ENCODE measurements at regions not wholly inside any gene's neighbourhood (a gene's known extent, or its start where the extent isn't known, plus 50 kb on each side); places are given as distances from the start of the nearest gene placed in this dataset.
"Not testable (repeated sequence)": the region's sequence is repeated elsewhere in the genome, so short reads cannot be mapped to it uniquely, and the experiment has no call there.

GRCh38 chr6:137711972-137712371 lies 155.1 kb upstream of the TNFAIP3 start:
- H3K27me3 ChIP-seq (ENCODE audit: control insufficient read depth, insufficient read depth, low read length): no peaks in the 10 kb centered on the region
- no peak for DNase-seq
- H3K36me3 ChIP-seq (replicated peaks; ENCODE audit: control insufficient read depth, insufficient read depth, low read length): no peaks in the 10 kb centered on the region
- no peak overlapping the region for H3K4me3 ChIP-seq (ENCODE audit: insufficient read depth, low read depth, low read length)

GRCh38 chr6:137712587-137712986 lies 154.5 kb upstream of the TNFAIP3 start:
- Histone ChIP-seq H3K4me3 (ENCODE audit: insufficient read depth, low read depth, low read length) (no peak overlapping the region), H3K36me3 (replicated peaks; ENCODE audit: control insufficient read depth, insufficient read depth, low read length) (no peaks in the 10 kb centered on the region), H3K27me3 (ENCODE audit: control insufficient read depth, insufficient read depth, low read length) (no peaks in the 10 kb centered on the region)
- no peak for DNase-seq

GRCh38 chr6:137715589-137716045 lies 151.4 kb upstream of the TNFAIP3 start:
- H3K36me3 ChIP-seq (replicated peaks; ENCODE audit: control insufficient read depth, insufficient read depth, low read length): no peaks in the 10 kb centered on the region
- no peaks in the 10 kb centered on the region for H3K27me3 ChIP-seq (ENCODE audit: control insufficient read depth, insufficient read depth, low read length)
- H3K4me3 ChIP-seq (ENCODE audit: insufficient read depth, low read depth, low read length): no peak overlapping the region
- DNase-seq: no peak

GRCh38 chr6:137717074-137718073 lies 149.7 kb upstream of the TNFAIP3 start:
- Histone ChIP-seq H3K27me3 (ENCODE audit: control insufficient read depth, insufficient read depth, low read length) (no peaks in the 10 kb centered on the region), H3K36me3 (replicated peaks; ENCODE audit: control insufficient read depth, insufficient read depth, low read length) (no peaks in the 10 kb centered on the region), H3K4me3 (ENCODE audit: insufficient read depth, low read depth, low read length) (no peak overlapping the region)
- no peak for DNase-seq

GRCh38 chr6:137718903-137719302 lies 148.2 kb upstream of the TNFAIP3 start:
- H3K4me3 ChIP-seq (ENCODE audit: insufficient read depth, low read depth, low read length); H3K27me3 ChIP-seq (ENCODE audit: control insufficient read depth, insufficient read depth, low read length); H3K36me3 ChIP-seq (replicated peaks; ENCODE audit: control insufficient read depth, insufficient read depth, low read length); DNase-seq: not testable (repeated sequence)

GRCh38 chr6:137722749-137723272 lies 144.2 kb upstream of the TNFAIP3 start:
- DNase-seq: no peak
- Histone ChIP-seq H3K27me3 (ENCODE audit: control insufficient read depth, insufficient read depth, low read length) (no peaks in the 10 kb centered on the region), H3K36me3 (replicated peaks; ENCODE audit: control insufficient read depth, insufficient read depth, low read length) (no peaks in the 10 kb centered on the region), H3K4me3 (ENCODE audit: insufficient read depth, low read depth, low read length) (no peak overlapping the region)

- Histone ChIP-seq H3K27me3 (ENCODE audit: control insufficient read depth, insufficient read depth, low read length) (no peaks in the 10 kb centered on the region), H3K36me3 (replicated peaks; ENCODE audit: control insufficient read depth, insufficient read depth, low read length) (no peaks in the 10 kb centered on the region)
- no peak for DNase-seq
These were observed 143.6 kb upstream of the TNFAIP3 start for GRCh38 chr6:137723273-137724017.

GRCh38 chr6:137724018-137724403 lies 143.0 kb upstream of the TNFAIP3 start:
- DNase-seq: no peak
- Histone ChIP-seq H3K36me3 (replicated peaks; ENCODE audit: control insufficient read depth, insufficient read depth, low read length) (no peaks in the 10 kb centered on the region), H3K4me3 (ENCODE audit: insufficient read depth, low read depth, low read length) (no peak overlapping the region), H3K27me3 (ENCODE audit: control insufficient read depth, insufficient read depth, low read length) (no peaks in the 10 kb centered on the region)

More at GRCh38 chr6:137723273-137724017, 143.6 kb upstream of the TNFAIP3 start:
- no peak overlapping the region for H3K4me3 ChIP-seq (ENCODE audit: insufficient read depth, low read depth, low read length)

GRCh38 chr6:137724495-137725211 lies 142.4 kb upstream of the TNFAIP3 start:
- Histone ChIP-seq H3K27me3 (ENCODE audit: control insufficient read depth, insufficient read depth, low read length) (no peaks in the 10 kb centered on the region), H3K36me3 (replicated peaks; ENCODE audit: control insufficient read depth, insufficient read depth, low read length) (no peaks in the 10 kb centered on the region), H3K4me3 (ENCODE audit: insufficient read depth, low read depth, low read length) (no peak overlapping the region)
- no peak for DNase-seq

GRCh38 chr6:137725949-137726348 lies 141.1 kb upstream of the TNFAIP3 start:
- no peak for DNase-seq
- Histone ChIP-seq H3K27me3 (ENCODE audit: control insufficient read depth, insufficient read depth, low read length) (no peaks in the 10 kb centered on the region), H3K4me3 (ENCODE audit: insufficient read depth, low read depth, low read length) (no peak overlapping the region)

GRCh38 chr6:137726582-137726981 lies 140.5 kb upstream of the TNFAIP3 start:
- Histone ChIP-seq H3K36me3 (replicated peaks; ENCODE audit: control insufficient read depth, insufficient read depth, low read length) (no peaks in the 10 kb centered on the region), H3K4me3 (ENCODE audit: insufficient read depth, low read depth, low read length) (no peak overlapping the region), H3K27me3 (ENCODE audit: control insufficient read depth, insufficient read depth, low read length) (no peaks in the 10 kb centered on the region)
- DNase-seq: no peak

More at GRCh38 chr6:137725949-137726348, 141.1 kb upstream of the TNFAIP3 start:
- H3K36me3 ChIP-seq (replicated peaks; ENCODE audit: control insufficient read depth, insufficient read depth, low read length): no peaks in the 10 kb centered on the region

GRCh38 chr6:137727216-137727765 lies 139.8 kb upstream of the TNFAIP3 start:
- Histone ChIP-seq H3K36me3 (replicated peaks; ENCODE audit: control insufficient read depth, insufficient read depth, low read length) (no peaks in the 10 kb centered on the region), H3K27me3 (ENCODE audit: control insufficient read depth, insufficient read depth, low read length) (no peaks in the 10 kb centered on the region), H3K4me3 (ENCODE audit: insufficient read depth, low read depth, low read length) (no peak overlapping the region)
- no peak for DNase-seq

GRCh38 chr6:137728386-137729349 lies 138.4 kb upstream of the TNFAIP3 start:
- Histone ChIP-seq H3K36me3 (replicated peaks; ENCODE audit: control insufficient read depth, insufficient read depth, low read length) (no peaks in the 10 kb centered on the region), H3K4me3 (ENCODE audit: insufficient read depth, low read depth, low read length) (no peak overlapping the region), H3K27me3 (ENCODE audit: control insufficient read depth, insufficient read depth, low read length) (no peaks in the 10 kb centered on the region)
- DNase-seq: no peak
